IMR-90 (cell line): ENCODE measurements at regions not wholly inside any gene's neighbourhood (a gene's known extent, or its start where the extent isn't known, plus 50 kb on each side); places are given as distances from the start of the nearest gene placed in this dataset.

Experiments used
- ATAC-seq: fragments of 200-7000 bp; cut with Tn5 transposase; 2 replicates; pipeline ENCODE4 v1.9.1; 2020; ENCODE audit warnings: low read depth, mild to moderate bottlenecking, moderate library complexity
- BruUV-seq: library from RNA; stranded (reverse); fragments of 400-500 nt; replicated peaks from 2 replicates; lab custom pipeline; 2021; lab: Mats Ljungman, UMichigan
- CTCF ChIA-PET: fragments of 300-600 bp; formaldehyde crosslinking; extraction: SDS; loops from one replicate; lab custom pipeline; 2021; ENCODE audit warnings: antibody characterized with exemption; lab: Yijun Ruan, JAX
- POLR2A ChIA-PET: fragments of 300-600 bp; sonication (Branson Sonifier 250); formaldehyde crosslinking; loops from one replicate; lab custom pipeline; 2022; ENCODE audit warnings: antibody characterized with exemption; ENCODE audit not compliant: unreplicated experiment; lab: Charles Lee
- DNase-seq: peaks from one replicate; pipeline ENCODE4 v3.0.0; 2013
- H2AFZ ChIP-seq: replicated peaks from 2 replicates; pipeline ENCODE3; 2013; ENCODE audit warnings: low read length, mild to moderate bottlenecking; ENCODE audit not compliant: poor library complexity
- H2AK5ac ChIP-seq: 2 replicates; pipeline ENCODE4 v1.6.1; 2013; ENCODE audit warnings: low read depth, low read length, inconsistent platforms
- H2AK9ac ChIP-seq: replicated peaks from 2 replicates; pipeline ENCODE3; 2013; ENCODE audit warnings: mild to moderate bottlenecking, low read depth, low read length, moderate library complexity; ENCODE audit not compliant: poor library complexity
- H2BK120ac ChIP-seq: 2 replicates; pipeline ENCODE4 v1.6.1; 2013; ENCODE audit warnings: low read depth, low read length, inconsistent platforms
- H2BK15ac ChIP-seq: 3 replicates; pipeline ENCODE4 v1.6.1; 2013; ENCODE audit warnings: low read depth, low read length, inconsistent platforms
- H2BK20ac ChIP-seq: 2 replicates; pipeline ENCODE4 v1.6.1; 2013; ENCODE audit warnings: low read depth, mild to moderate bottlenecking, inconsistent platforms, low read length, moderate library complexity
- H2BK5ac ChIP-seq: 2 replicates; pipeline ENCODE4 v1.6.1; 2013; ENCODE audit warnings: mild to moderate bottlenecking, low read depth, low read length, inconsistent platforms; ENCODE audit not compliant: poor library complexity, severe bottlenecking
- H3K14ac ChIP-seq: replicated peaks from 2 replicates; pipeline ENCODE4 v1.6.1; 2013; ENCODE audit warnings: low read depth, low read length, inconsistent platforms
- H3K18ac ChIP-seq: 2 replicates; pipeline ENCODE4 v1.6.1; 2013; ENCODE audit warnings: low read depth, low read length, control low read depth
- H3K23ac ChIP-seq: 2 replicates; pipeline ENCODE4 v1.6.1; 2013; ENCODE audit warnings: low read depth, low read length, inconsistent platforms
- H3K27ac ChIP-seq: 2 replicates; pipeline ENCODE4 v1.5.1; 2013; ENCODE audit warnings: mild to moderate bottlenecking, control low read depth, low read length; ENCODE audit not compliant: insufficient read depth
- H3K27me3 ChIP-seq: 2 replicates; pipeline ENCODE4 v1.6.1; 2013; ENCODE audit warnings: low read length; ENCODE audit not compliant: control insufficient read depth, insufficient read depth
- H3K36me3 ChIP-seq: 2 replicates; pipeline ENCODE4 v1.6.1; 2013; ENCODE audit warnings: low read length, mixed read lengths; ENCODE audit not compliant: control insufficient read depth, insufficient read depth
- H3K4ac ChIP-seq: 2 replicates; pipeline ENCODE4 v1.6.1; 2013; ENCODE audit warnings: low read depth, low read length, inconsistent platforms
- H3K4me1 ChIP-seq: 2 replicates; pipeline ENCODE4 v1.6.1; 2013; ENCODE audit warnings: low read length, mixed read lengths; ENCODE audit not compliant: control insufficient read depth, insufficient read depth
- H3K4me2 ChIP-seq: 2 replicates; pipeline ENCODE4 v1.6.1; 2013; ENCODE audit warnings: low read depth, mild to moderate bottlenecking, control low read depth, low read length, moderate library complexity
- H3K4me3 ChIP-seq: 2 replicates; pipeline ENCODE4 v1.5.1; 2013; ENCODE audit warnings: low read depth, mild to moderate bottlenecking, control low read depth, low read length, moderate library complexity; ENCODE audit not compliant: insufficient read depth
- H3K56ac ChIP-seq: 2 replicates; pipeline ENCODE4 v1.6.1; 2013; ENCODE audit warnings: low read length, inconsistent platforms; ENCODE audit not compliant: insufficient read depth; ENCODE audit errors: extremely low read depth
- H3K79me1 ChIP-seq, 2 experiments: 2 replicates each; pipeline ENCODE4 v1.6.1; 2013; ENCODE audit warnings: low read length in 2 of 2, inconsistent platforms in 1 of 2, low read depth in 1 of 2
- H3K9ac ChIP-seq: 2 replicates; pipeline ENCODE4 v1.6.1; 2013; ENCODE audit warnings: low read depth, low read length, control low read depth
- H3K9me1 ChIP-seq: 2 replicates; pipeline ENCODE4 v1.6.1; 2013; ENCODE audit warnings: low read length, inconsistent platforms; ENCODE audit not compliant: insufficient read depth
- H3K9me3 ChIP-seq: 2 replicates; pipeline ENCODE4 v1.6.1; 2013; ENCODE audit warnings: low read length; ENCODE audit not compliant: control insufficient read depth, insufficient read depth
- H4K20me1 ChIP-seq: 2 replicates; pipeline ENCODE4 v1.6.1; 2013; ENCODE audit warnings: low read length, inconsistent platforms; ENCODE audit not compliant: insufficient read depth
- H4K5ac ChIP-seq: 2 replicates; pipeline ENCODE4 v1.6.1; 2013; ENCODE audit warnings: mild to moderate bottlenecking, low read depth, low read length, control low read depth
- H4K8ac ChIP-seq, 2 experiments: 2 replicates each; pipeline ENCODE4 v1.6.1; 2013; ENCODE audit warnings: low read depth in 2 of 2, low read length in 2 of 2, control low read depth in 1 of 2, inconsistent platforms in 1 of 2
- H4K91ac ChIP-seq: 2 replicates; pipeline ENCODE4 v1.6.1; 2013; ENCODE audit warnings: low read depth, low read length, inconsistent platforms; ENCODE audit not compliant: insufficient read depth
- CEBPB ChIP-seq: IDR thresholded peaks from 2 replicates; pipeline ENCODE4 v1.6.1; 2012; ENCODE audit warnings: low read depth, low read length, improper control_type of control experiment
- CHD1 ChIP-seq: IDR thresholded peaks from 2 replicates; pipeline ENCODE4 v1.6.1; 2012; ENCODE audit warnings: low read depth, low read length, improper control_type of control experiment
- NFE2L2 ChIP-seq: fragments of 150-350 bp; IDR thresholded peaks from 2 replicates; pipeline ENCODE4 v1.6.1; 2016; ENCODE audit warnings: low read depth, mild to moderate bottlenecking, low read length
- RAD21 ChIP-seq: IDR thresholded peaks from 2 replicates; pipeline ENCODE4 v1.6.1; 2012; ENCODE audit warnings: low read length, improper control_type of control experiment
- SMC3 ChIP-seq: fragments of 150-350 bp; IDR thresholded peaks from 2 replicates; pipeline ENCODE4 v1.6.1; 2016; ENCODE audit warnings: low read depth, mild to moderate bottlenecking, antibody characterized with exemption, low read length, moderate library complexity
- WGBS, 2 experiments: methylation state at CpG; one replicate each; pipeline versions ENCODE4 v1.1.5 to v1.1.7; 2013; ENCODE audit warnings: missing lambda C conversion rate in 2 of 2; ENCODE audit not compliant: insufficient read length in 1 of 2; ENCODE audit errors: extremely low coverage in 2 of 2; 5-methylcytosine and 5-hydroxymethylcytosine counted together
- dilution Hi-C: fragments of 300-500 bp; cut with HindIII; formaldehyde crosslinking; loops from one replicate; pipeline ENCODE4 v1.14.3; 2018; ENCODE audit warnings: low sequenced_read_pairs; ENCODE audit not compliant: unreplicated experiment
- in situ Hi-C: fragments of 300-500 bp; cut with MboI; formaldehyde crosslinking; loops from 3 replicates; pipeline ENCODE4 v1.14.3; 2019; ENCODE audit warnings: low sequenced_read_pairs, inconsistent platforms, mixed read lengths
- intact Hi-C: fragments of 100-400 bp; cut with micrococcal nuclease; formaldehyde crosslinking; loops from 2 replicates; pipeline ENCODE4 v1.10.0; 2022

- DNase-seq, result no peak
- Histone ChIP-seq H2BK120ac (no peak overlapping the region), H2AK9ac (no peak overlapping the region), H4K8ac (no peak overlapping the region), H3K9me3 (peaks cover 5% of the 10 kb centered on the region; the same call in 1 of the 2 replicates), H3K36me3 (no peaks in the 10 kb centered on the region), H3K4me1 (no peaks in the 10 kb centered on the region), H3K9me1 (no peaks in the 10 kb centered on the region), H3K56ac (no peak overlapping the region), H3K18ac (no peak overlapping the region), H3K4me2 (no peak overlapping the region), H4K5ac (no peak overlapping the region), H2AFZ (no peak overlapping the region), H3K23ac (no peak overlapping the region), H3K79me1 (no peaks in the 10 kb centered on the region), H3K4me3 (no peak overlapping the region), H3K9ac (no peak overlapping the region), H3K14ac (no peak overlapping the region), H3K4ac (no peak overlapping the region), H4K20me1 (no peaks in the 10 kb centered on the region), H4K91ac (no peak overlapping the region), H3K27ac (no peak overlapping the region), H2BK20ac (no peak overlapping the region), H3K27me3 (no peaks in the 10 kb centered on the region), H2BK5ac (no peak overlapping the region), H2AK5ac (no peak overlapping the region), H2BK15ac (no peak overlapping the region)
- no peak for TF ChIP-seq SMC3
- TF ChIP-seq RAD21, result no peak
- no peak for TF ChIP-seq CEBPB
- TF ChIP-seq CHD1, result no peak
- no peak for TF ChIP-seq NFE2L2
- ChIA-PET CTCF (no interaction called here), POLR2A (no interaction called here)
- no peak for ATAC-seq
- dilution Hi-C loops (no loop called here), intact Hi-C loops (no loop called here), in situ Hi-C loops (no loop called here)
- no TSS peak for BruUV-seq
- no CpG with 5 or more reads among the region's 1 CpG for WGBS, 2 experiments
Measured at GRCh38 chr14:82410064-82410463, 876.4 kb upstream of the SEL1L start.
